KOPT-K1 (cell line): ENCODE measurements at regions not wholly inside any gene's neighbourhood (a gene's known extent, or its start where the extent isn't known, plus 50 kb on each side); places are given as distances from the start of the nearest gene placed in this dataset.

Experiments
- H3K27ac ChIP-seq: fragments of 200-600 bp; sonication (generic); 2 replicates; pipeline ENCODE4 v1.5.1; 2016; ENCODE audit warnings: antibody characterized with exemption, mild to moderate bottlenecking, low read depth, low read length; ENCODE audit not compliant: poor library complexity, severe bottlenecking
- H3K36me3 ChIP-seq: fragments of 200-600 bp; sonication (generic); 2 replicates; pipeline ENCODE4 v1.5.1; 2017; ENCODE audit warnings: antibody characterized with exemption, mild to moderate bottlenecking, low read length, moderate library complexity; ENCODE audit not compliant: insufficient read depth
- H3K9me3 ChIP-seq: fragments of 200-600 bp; sonication (generic); 2 replicates; pipeline ENCODE4 v1.5.1; 2017; ENCODE audit warnings: antibody characterized with exemption, low read length, mild to moderate bottlenecking; ENCODE audit not compliant: insufficient read depth, poor library complexity, severe bottlenecking

- H3K27ac ChIP-seq, result no peak overlapping the region
- H3K36me3 ChIP-seq, result no peaks in the 10 kb centered on the region
- no peaks in the 10 kb centered on the region for H3K9me3 ChIP-seq
Observed at GRCh38 chr10:9811601-9812000, 1206.1 kb upstream of the CELF2 start.

GRCh38 chr10:9814285-9814864 lies 1203.3 kb upstream of the CELF2 start:
- H3K9me3 ChIP-seq, result no peaks in the 10 kb centered on the region
- no peaks in the 10 kb centered on the region for H3K36me3 ChIP-seq
- H3K27ac ChIP-seq, result no peak overlapping the region

- H3K9me3 ChIP-seq, result no peaks in the 10 kb centered on the region
- H3K27ac ChIP-seq, result no peak overlapping the region
- H3K36me3 ChIP-seq, result no peaks in the 10 kb centered on the region
Observed at GRCh38 chr10:9819756-9820494, 1197.7 kb upstream of the CELF2 start.

GRCh38 chr10:9823268-9823930 lies 1194.3 kb upstream of the CELF2 start:
- no peak overlapping the region for H3K27ac ChIP-seq
- H3K9me3 ChIP-seq, result no peaks in the 10 kb centered on the region
- no peaks in the 10 kb centered on the region for H3K36me3 ChIP-seq

GRCh38 chr10:9824631-9825071 lies 1193.0 kb upstream of the CELF2 start:
- Histone ChIP-seq H3K36me3 (no peaks in the 10 kb centered on the region), H3K9me3 (no peaks in the 10 kb centered on the region), H3K27ac (no peak overlapping the region)

- Histone ChIP-seq H3K36me3 (no peaks in the 10 kb centered on the region), H3K9me3 (no peaks in the 10 kb centered on the region), H3K27ac (no peak overlapping the region)
Observed at GRCh38 chr10:9825491-9826018, 1192.1 kb upstream of the CELF2 start.

GRCh38 chr10:9828110-9828509 lies 1189.6 kb upstream of the CELF2 start:
- H3K27ac ChIP-seq, result no peak overlapping the region
- no peaks in the 10 kb centered on the region for H3K36me3 ChIP-seq
- no peaks in the 10 kb centered on the region for H3K9me3 ChIP-seq

GRCh38 chr10:9833942-9834341 lies 1183.7 kb upstream of the CELF2 start:
- Histone ChIP-seq H3K9me3 (no peaks in the 10 kb centered on the region), H3K36me3 (no peaks in the 10 kb centered on the region), H3K27ac (no peak overlapping the region)

GRCh38 chr10:9834434-9834833 lies 1183.2 kb upstream of the CELF2 start:
- H3K9me3 ChIP-seq, result no peaks in the 10 kb centered on the region

GRCh38 chr10:9845075-9845474 lies 1172.6 kb upstream of the CELF2 start:
- Histone ChIP-seq H3K36me3 (no peaks in the 10 kb centered on the region), H3K9me3 (no peaks in the 10 kb centered on the region), H3K27ac (no peak overlapping the region)

More at GRCh38 chr10:9834434-9834833, 1183.2 kb upstream of the CELF2 start:
- H3K36me3 ChIP-seq, result no peaks in the 10 kb centered on the region
- H3K27ac ChIP-seq, result no peak overlapping the region

- H3K27ac ChIP-seq, result no peak overlapping the region
- peaks cover 8% of the 10 kb centered on the region for H3K9me3 ChIP-seq
- no peaks in the 10 kb centered on the region for H3K36me3 ChIP-seq
Observed at GRCh38 chr10:9848278-9848677, 1169.4 kb upstream of the CELF2 start.

- H3K27ac ChIP-seq, result no peak overlapping the region
- no peaks in the 10 kb centered on the region for H3K36me3 ChIP-seq
- peaks cover 10% of the 10 kb centered on the region for H3K9me3 ChIP-seq
Observed at GRCh38 chr10:9848981-9849380, 1168.7 kb upstream of the CELF2 start.

- Histone ChIP-seq H3K27ac (no peak overlapping the region), H3K36me3 (no peaks in the 10 kb centered on the region), H3K9me3 (peaks cover 10% of the 10 kb centered on the region)
Observed at GRCh38 chr10:9850415-9850814, 1167.3 kb upstream of the CELF2 start.

GRCh38 chr10:9851808-9852207 lies 1165.9 kb upstream of the CELF2 start:
- H3K9me3 ChIP-seq, result peaks cover 10% of the 10 kb centered on the region
- H3K36me3 ChIP-seq, result no peaks in the 10 kb centered on the region
- H3K27ac ChIP-seq, result no peak overlapping the region
